NCI-H1436 treated with DMSO at 0.1 percent for 48 hours (cell line): ENCODE measurements at regions not wholly inside any gene's neighbourhood (a gene's known extent, or its start where the extent isn't known, plus 50 kb on each side); places are given as distances from the start of the nearest gene placed in this dataset.

Experiments used
- DNase-seq: peaks from one replicate; lab custom pipeline; 2025; lab: John Stamatoyannopoulos, UW

DNA sequence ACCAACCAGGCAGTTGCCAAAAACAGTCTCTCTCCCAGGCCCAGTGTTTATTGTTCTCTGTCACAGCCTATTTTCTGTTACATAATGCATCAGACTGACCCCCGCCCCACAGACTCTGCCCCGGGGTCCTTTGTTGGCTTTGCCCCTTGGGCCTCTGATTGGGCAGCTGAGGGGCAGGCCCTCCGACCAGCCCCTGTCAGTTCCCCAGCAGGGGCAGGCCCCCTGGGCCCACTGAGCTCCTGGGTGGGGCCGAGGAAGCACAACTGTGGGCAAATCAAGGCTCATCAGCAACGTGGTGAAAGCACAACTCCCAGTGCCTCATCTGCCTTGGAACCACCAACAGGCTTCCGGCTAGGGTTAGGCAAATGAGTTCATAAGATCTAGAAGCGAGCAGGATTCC lies 160.1 kb upstream of the MYCN start:
- no peak for DNase-seq

DNA sequence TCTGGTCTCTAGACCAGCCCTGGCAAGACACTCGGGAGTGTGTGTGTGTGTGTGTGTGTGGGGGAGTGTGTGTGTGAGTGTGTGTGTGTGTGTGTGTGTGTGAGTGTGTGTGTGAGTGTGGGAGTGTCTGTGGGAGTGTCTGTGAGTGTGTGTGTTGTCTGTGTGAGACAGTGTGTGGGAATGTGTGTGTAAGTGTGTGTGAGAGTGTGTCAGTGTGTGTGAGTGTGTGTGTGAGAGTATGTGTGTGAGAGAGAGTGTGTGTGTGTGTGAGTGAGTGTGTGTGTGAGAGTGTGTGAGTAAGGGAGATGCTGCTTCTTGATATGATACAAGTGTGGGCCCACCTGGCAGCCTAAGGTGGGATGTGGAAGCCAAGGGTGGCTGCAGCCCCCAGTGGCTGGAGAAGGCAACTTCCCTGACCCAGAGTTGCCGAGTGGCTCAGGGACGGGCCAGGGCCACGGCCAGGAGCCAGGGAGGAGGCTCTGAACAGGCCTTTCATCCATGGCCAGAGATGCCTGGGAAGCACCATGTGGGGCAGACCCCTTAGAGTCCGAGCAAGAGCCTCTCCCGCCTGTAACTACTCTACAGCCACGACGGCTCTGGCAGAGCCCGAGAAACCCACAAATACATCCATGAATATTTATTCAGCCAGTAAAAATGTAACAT lies 159.3 kb upstream of the MYCN start:
- DNase-seq: no peak

DNA sequence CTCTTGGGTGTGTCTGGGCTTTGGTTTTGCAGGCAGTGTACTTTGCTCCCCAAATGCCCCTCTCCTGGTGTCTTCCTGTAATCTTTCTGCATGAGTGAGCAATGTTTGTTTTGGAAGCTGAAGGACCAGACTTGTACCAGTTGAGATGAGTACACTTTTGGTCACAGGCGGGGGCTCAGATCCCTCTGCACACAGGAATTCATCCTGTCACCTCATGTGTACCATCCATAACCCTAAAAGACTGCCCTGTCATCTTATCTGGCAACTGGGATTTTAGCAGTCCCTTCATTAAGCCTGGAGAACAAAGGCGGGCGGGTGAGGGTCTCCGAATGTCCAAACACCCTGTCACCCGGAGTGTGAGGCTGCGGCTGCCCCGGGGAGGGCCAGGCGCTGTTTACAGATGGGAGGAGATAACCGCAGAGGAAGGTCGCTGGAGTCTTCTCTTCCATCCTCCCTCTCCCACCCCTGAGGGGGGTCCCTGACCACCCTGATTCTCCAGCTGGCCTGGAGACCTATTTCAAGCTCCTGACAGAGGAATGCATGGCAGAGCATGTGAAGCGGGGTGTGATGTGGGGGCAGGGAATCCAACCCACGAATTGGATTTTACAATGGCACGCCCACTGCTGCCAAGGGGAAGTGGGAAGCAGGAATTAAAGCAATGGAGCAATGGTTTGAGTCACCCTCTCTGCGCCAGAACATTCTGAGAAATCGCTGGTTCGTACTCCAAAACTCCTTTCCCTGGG lies 158.2 kb upstream of the MYCN start:
- no peak for DNase-seq

DNA sequence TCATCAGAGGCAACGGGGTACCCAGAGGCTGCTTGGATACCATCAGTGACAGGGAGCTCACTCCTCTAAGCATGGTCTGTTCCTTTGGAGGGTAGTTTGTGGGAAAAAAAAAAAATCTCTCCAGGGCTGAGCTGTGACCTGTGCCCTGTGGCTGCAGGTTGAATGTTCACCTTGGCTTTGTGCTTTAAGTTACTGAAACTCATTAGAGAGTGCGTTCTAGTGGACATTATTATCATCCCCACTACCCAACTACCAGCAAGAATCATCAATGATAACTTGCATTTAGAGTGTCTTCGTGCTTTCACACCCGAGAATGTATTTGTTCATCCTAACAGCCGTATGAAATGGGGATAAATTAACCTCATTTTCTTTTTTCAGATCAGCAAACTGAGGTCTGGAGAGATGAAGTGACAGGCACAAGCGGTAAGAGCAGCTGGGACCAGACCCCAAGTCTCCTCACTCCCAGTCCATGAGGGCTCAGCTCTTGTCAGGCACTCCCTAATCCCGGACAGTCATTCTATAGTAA lies 157.5 kb upstream of the MYCN start:
- DNase-seq: no peak

DNA sequence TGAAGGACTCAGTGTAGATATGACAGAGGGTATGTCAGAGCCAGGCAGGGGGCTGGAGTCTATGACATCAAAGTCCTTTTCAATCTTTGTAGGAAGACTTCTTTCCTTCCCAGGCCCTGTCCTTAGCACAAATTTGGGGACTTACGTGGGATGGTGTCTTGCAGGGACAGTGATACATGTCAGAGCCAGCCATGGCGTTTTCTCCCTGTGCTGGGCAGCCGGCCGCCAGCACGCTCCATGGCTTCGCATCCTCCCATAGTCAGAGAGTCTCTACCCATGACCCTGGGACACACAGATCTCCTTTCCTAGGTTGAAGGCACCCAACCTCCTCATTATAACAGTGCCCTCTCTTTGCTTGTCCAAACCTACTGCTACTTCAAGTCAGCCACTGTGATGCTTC lies 156.9 kb upstream of the MYCN start:
- no peak for DNase-seq

DNA sequence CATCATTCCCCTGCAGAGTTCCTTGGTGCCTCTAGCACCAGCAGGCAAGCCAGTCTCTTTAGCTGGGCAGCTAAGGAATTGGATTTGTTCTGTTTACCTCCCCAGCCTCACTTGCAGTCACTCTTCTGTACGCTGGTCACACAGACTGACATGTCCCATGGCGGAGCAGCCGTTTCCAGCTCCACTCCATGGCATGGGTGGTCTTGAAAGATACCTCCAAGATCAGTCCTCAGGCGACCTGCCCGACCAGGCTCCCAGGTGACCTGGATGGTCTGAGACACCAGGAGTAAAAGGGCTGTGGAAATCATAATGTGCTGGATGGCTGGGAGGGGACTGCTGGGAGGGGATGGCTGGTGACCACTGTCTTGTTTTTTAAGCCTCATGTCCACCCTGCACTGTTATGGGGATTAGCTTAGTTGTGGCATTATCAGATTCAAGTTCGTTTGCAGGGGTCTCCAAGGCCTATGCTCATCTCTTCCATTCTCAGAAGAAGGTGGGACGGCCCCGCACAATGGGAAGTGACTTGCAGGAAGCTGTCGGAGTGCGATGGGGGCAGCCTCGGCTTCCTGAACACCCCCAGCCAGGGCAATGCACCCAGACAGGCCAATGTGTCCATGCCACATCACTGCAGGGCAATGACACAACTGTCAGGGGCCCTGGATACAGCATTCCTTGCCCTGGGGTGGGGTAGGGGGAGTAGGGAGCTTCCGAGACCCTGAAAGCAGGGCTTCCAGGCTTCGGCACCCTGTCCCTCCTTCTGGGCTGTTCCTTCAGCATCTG lies 156.1 kb upstream of the MYCN start:
- DNase-seq: no peak

DNA sequence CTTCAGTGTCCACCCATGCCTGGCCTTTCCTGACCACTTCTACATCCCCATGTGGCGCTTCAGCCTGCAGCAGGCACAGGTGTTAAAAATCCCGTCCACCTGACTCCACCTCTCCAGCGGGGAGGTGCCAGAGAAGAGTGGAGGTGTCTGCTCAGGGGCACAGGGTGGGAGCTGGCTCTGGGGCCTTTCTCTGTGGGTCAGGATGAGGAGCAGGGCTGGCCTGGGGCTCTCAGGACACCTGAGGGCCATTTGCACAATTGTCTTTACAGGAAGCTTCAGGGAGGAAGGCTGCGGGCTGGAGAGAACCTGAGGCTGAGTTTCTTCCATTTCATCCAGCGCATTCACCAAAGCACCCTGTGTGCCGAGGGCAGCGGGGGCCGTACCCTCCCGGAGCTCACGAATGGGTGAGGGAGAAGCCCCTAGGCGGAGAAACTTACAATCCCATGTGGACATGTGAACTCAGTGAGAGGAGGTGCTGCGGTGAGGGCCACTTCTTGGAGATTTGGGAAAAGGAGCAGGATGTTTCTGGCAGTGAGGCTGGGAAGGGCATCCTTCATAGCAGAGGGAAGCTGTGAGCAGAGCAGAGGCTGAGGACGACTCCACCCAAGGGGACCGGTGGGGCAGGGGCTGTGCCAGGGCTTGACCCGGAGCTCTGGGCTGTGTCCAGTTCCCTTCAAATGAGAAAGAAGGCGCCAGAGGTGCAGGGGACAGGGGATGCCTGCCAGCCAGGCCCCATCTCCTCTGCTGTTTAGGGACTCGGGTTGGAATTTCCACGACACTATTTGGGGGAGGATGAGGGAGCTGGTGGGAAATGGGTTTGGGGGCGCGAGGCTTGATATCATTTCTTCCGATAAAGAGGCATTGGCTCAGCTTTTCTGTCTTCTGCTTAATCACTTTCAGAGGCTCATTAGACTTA lies 155.2 kb upstream of the MYCN start:
- no peak for DNase-seq

DNA sequence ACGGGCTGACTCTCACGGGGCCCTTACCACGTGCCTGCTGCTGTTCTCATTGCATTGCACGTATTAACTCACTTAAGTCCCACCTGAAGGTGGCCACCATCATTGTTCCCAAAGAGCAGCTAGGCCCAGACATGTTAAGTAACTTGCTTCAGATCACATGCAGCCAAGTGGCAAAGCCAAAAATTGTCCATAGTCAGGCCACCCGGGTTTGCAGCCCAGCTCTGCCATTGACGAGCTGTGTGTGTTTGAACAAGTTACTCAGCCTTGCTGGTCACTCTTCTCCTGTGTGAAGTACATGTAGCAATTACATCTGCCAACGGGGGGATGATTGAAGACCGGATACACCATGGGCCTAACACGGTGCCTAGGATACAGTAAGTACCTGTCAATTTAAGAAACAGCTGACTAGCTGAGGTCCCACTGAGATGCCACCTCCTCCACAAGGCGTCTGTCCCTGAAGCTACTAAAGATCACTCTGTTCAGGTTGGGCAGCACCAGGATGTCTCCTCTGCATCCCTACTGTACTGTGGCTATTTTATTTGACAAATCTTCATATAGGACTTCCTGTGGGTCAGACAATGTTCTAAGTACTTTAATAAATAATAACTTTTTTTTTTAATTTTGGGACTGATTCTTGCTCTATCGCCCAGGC lies 154.2 kb upstream of the MYCN start:
- no peak for DNase-seq

DNA sequence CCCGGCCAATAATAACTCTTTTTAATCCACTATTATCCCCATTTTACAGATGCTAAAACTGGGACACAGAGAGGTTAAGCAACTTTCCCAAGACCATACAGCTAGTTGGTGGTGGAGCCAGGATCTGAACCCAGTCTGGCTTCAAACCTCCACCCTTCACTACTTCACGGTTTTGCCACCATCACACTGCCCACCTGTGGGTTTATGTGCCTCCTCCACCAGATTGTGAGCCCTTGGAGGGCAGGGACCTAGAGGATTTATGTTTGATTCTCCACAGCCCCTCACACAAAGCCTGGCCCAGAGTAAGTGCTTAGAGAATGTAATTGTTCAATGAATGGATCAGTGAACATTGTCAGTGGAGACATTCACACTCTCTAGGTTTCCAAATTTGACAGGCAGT lies 153.4 kb upstream of the MYCN start:
- no peak for DNase-seq

DNA sequence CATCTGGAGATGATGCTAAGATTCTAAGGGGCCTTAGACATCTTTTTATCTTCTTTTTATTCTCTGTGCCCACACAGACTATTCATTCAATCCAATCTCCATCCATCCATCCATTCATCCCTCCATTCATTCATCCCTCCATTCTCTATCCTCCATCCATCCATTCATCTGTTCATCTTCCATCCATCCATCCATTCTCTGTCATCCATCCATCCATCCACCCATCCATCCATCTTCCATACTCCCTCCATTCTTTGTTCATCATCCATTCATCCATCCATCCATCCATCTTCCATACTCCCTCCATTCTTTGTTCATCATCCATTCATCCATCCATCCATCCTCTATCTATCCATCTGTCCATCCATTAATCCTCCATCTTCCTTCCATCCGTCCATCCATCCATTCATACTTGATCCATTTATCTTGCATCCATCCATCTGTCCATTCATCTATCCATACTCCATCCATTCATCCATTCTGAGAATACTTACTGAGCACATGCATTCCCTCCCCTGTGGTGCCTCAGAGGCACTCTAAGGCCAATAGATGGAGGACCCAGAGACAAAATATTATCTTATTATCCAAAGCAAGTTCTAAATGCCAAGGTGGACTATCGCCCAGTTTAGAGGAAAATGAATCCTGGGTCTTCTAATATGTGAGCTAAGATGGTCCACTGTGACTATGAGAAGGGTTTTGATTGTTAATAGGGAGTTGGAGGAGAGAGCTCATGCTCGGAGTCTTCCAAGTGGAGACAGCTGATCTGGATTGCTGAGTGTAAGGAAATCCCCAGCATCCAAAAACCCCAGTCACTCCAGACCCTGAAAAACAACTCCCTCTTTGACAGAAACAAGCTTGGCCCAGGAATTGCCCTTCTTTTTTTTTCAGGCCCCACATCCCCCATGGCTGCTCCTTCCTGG lies 152.6 kb upstream of the MYCN start:
- DNase-seq: no peak

DNA sequence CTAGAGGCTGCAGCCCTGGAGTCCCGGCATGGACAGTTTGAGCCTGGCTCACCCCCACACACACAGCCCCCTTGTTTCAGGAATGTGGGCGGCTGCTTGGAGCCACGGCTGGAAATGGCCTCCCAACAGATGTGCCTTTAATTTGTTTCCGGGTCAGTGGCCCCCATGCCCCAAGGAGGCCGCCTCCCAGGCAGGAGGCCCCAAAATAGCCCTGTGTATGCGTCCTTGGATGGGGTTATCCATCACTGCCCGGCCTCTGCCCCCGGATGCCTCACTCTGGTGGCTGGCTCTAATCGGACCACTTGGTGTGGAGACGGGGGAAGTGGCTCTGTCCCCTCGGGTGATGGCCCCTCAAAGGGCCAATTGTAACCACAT lies 151.9 kb upstream of the MYCN start:
- no peak for DNase-seq

DNA sequence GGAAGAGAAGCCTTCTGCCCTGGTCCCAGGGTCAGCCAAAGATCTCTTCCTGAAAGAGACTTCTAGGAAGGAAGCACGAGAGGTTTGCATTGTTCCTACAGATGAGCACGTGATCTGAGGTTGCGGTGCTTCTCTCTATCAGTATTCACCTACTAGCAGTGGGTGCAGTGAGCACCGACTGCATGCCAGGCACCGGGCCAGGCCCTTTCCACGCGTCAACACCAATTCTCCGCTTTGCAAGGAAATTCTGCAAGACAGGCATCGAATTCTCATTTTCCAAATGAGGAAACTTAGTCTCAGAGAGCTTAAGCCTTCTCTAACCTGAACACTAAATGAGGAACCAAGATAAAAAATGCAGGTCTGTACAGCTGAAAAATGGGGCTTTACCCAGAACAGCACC lies 151.5 kb upstream of the MYCN start:
- DNase-seq: no peak

DNA sequence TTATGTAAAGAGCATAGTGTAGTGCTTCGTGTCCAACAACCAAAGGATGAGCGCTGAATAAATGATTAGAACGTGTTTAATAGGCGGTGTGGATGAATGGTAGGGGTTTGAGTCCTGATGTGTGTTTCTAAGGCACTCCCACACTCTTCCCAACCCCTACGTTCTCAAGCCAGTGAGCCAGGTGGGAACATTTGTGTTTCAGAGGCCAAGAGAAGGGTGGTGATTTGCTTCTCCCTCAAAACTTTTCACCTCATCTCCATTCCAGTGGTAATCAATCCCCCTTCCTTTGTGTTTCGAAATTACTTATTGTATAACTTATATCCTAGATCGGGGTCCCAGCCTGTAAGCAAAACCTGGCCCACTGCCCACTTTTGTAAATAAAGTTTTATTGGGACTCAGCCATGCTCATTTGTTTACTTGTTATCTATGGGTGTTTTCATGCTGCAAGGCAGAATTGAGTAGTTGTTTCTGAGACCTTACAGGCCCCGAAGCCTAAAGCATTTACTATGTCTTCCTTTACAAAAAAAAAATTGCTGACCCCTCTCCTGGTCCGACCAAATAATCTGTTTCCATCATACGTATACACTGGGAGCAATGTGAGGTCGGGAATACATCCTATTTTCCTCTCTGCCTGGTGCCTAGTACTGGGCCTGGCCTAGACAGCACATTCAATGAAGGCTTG lies 150.8 kb upstream of the MYCN start:
- DNase-seq: no peak

DNA sequence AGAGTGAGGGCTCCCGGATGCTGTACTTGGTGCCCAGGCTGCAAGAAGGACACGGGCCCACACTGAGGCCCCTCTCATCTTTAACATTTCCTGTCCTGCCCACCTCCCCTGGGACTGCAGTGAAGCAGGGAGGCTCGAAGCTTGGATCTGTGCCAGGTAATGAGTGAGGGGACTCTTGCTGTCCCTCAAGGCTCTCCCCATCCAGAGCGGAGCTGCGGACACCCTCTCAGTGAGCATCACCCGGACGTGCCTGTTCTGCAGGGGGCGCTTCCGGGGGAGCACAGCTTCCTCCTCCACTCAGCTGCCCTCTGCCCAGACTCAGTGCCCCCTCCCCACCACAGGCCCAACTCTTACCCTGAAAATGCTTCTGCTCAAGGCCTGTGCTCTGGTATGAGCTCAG lies 150.0 kb upstream of the MYCN start:
- no peak for DNase-seq

DNA sequence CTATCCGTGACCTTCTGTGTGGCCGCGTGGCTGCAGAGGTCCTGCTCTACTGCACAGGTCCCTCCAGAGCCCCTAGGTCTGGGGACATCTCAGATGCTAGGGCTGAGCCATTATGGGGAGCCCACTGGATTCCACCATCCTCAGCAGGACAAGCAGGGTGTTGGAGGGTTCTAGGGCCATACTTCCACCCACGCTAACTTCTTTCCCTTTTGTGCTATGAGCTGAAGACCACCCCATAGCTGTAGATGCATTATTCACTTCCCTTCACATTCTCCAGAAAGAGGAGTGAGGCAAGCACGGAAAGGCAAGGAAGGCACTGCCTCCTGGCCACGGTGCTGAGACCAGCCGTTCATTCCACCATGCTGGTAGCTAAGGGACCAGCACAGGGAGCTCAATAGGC lies 149.5 kb upstream of the MYCN start:
- no peak for DNase-seq

DNA sequence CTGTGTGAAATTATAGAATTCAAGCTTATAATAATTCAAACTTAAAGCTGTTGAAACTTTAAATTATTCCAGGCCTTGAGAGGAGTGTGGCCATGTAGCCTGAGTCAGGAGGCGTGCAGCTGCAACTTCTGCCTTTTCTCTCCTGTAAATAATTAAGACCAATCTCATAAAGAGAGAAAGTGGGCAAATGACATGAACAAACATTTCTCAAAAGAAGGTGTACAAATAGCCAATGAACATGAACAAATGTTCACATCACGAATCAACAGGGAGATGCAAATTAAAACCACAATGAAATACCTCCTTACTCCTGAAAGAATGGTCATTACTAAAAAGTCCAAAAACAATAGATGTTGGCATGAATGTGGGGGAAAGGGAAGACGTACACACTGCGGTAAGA lies 149.1 kb upstream of the MYCN start:
- DNase-seq: no peak

DNA sequence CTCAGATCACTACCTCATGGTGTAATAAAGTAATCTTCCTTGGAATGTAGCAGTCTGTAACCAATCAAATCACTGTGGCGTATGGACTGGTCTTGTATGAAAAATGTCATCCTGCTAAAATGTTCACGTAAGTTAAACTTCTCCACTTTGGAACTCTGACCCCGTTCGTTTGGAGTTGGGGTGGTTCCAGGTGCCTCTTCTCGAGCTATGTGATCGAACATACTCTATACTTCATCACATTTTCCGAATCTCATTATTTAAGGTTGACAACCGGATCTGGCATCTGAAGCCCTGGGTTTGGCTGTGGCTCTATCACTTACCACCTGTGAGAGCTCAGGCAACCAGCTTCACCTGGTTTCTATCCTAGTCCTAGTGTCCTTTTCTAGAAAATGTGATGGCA lies 148.0 kb upstream of the MYCN start:
- DNase-seq: no peak

DNA sequence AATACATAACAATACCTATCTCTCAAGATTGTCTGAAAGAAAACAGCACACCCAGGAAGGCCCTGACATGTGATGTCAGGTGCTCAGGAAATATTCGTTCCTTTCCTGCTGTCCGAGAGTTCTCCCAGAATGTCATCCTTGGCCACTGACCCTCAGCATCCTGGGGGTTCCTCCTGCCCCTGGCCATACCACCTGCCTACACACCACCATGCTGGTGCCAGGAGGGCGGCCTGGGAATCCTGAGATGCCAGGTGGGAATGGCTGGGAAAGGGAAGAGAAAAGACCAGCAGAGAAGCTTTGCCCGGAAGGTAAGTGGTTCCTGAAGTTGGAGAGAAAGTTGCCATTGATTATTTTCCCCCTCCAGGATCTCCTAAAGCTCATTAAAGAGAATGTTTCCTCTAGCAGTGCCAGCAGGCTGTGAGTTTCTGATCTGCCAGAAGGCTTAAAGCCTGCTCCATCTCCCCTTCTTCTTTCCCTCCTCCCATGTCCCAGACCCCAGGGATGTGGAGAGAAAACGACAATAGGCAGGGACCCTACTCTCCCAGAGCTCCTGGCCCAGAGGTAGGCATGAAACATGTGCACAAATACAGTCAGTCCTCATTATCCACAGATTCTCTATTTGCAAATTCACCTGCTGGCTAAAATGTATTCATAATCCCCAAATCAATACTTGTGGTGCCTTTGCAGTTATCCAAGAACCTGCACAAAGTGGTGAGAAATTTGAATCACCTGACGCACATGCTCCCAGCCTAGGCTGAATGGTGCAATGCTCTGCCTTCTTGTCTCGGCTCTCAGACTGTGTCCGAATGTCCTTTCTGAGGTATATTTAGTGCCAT lies 147.1 kb upstream of the MYCN start:
- no peak for DNase-seq

DNA sequence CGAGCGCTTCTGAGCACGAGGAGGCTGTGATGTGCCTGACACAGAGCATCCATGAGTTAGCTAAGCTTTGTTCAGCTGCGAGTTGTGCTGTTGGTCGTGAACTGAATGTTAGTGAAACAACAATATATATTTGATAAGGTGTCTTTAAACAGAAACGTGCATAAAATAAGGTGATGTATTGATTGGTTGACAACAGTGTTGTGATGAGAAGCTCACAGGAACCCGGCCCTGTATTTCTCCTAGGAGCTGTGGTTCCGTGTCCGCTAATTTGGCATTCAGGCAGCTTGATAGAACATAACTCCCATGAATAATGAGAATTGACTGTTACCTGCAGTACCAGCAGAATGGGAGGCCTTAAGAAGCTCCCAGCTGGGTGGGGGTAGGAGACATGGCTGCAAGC lies 146.4 kb upstream of the MYCN start:
- DNase-seq: no peak
